ENCODE measurements at regions not wholly inside any gene's neighbourhood (a gene's known extent, or its start where the extent isn't known, plus 50 kb on each side); places are given as distances from the start of the nearest gene placed in this dataset.

DNA sequence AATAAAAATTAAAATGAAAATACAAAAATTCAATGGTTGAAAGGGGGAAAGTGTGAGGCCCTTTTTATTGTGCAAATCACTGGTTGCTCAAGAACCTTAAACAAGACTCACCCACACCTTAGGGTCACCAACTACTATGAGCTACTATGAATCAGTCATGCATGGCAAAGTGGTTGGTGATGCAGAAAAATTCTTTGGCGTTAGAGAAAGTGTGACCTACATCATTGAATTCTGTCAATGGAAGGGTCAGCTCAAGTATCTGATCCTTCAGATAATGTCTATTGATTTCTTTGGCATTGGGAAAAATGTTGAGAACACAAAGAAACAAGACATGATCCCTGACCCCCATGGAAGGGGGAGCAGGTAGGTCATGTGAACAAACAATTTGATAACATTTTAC is 149.7 kb upstream of the ADCY2 start:
- intact Hi-C loops (cut with micrococcal nuclease; ENCODE audit: unreplicated experiment) = no loop called here
- Histone ChIP-seq H3K4me1 (ENCODE audit: insufficient read depth, low read length, poor library complexity, severe bottlenecking) (no peaks in the 10 kb centered on the region), H3K27ac (ENCODE audit: low read depth, low read length, poor library complexity, severe bottlenecking) (no peak overlapping the region), H3K36me3 (ENCODE audit: insufficient read depth, low read length, poor library complexity, severe bottlenecking) (no peaks in the 10 kb centered on the region), H3K27me3 (replicated peaks; ENCODE audit: insufficient read depth, low read depth, low read length, poor library complexity) (peaks cover 19% of the 10 kb centered on the region), H3K9me3 (ENCODE audit: low read depth, low read length, poor library complexity, severe bottlenecking) (no peaks in the 10 kb centered on the region), H3K4me3 (ENCODE audit: low read depth, low read length, poor library complexity, severe bottlenecking) (no peak overlapping the region)
- POLR2A ChIA-PET (ENCODE audit: low non-redundant PET) = no interaction called here
- CTCF ChIA-PET = no interaction called here
- BruUV-seq (replicated peaks) = no TSS peak
- no peak for DNase-seq (ENCODE audit: low spot score)
- TF ChIP-seq EZH2 (IDR thresholded peaks at IDR 0.05; ENCODE audit: borderline replicate concordance, low read depth, low read length, poor library complexity, severe bottlenecking) = no peak
- TF ChIP-seq, protein P1, sequence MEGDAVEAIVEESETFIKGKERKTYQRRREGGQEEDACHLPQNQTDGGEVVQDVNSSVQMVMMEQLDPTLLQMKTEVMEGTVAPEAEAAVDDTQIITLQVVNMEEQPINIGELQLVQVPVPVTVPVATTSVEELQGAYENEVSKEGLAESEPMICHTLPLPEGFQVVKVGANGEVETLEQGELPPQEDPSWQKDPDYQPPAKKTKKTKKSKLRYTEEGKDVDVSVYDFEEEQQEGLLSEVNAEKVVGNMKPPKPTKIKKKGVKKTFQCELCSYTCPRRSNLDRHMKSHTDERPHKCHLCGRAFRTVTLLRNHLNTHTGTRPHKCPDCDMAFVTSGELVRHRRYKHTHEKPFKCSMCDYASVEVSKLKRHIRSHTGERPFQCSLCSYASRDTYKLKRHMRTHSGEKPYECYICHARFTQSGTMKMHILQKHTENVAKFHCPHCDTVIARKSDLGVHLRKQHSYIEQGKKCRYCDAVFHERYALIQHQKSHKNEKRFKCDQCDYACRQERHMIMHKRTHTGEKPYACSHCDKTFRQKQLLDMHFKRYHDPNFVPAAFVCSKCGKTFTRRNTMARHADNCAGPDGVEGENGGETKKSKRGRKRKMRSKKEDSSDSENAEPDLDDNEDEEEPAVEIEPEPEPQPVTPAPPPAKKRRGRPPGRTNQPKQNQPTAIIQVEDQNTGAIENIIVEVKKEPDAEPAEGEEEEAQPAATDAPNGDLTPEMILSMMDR (conservative IDR thresholded peaks at IDR 0.05; ENCODE audit: low read depth, low read length) = no peak

DNA sequence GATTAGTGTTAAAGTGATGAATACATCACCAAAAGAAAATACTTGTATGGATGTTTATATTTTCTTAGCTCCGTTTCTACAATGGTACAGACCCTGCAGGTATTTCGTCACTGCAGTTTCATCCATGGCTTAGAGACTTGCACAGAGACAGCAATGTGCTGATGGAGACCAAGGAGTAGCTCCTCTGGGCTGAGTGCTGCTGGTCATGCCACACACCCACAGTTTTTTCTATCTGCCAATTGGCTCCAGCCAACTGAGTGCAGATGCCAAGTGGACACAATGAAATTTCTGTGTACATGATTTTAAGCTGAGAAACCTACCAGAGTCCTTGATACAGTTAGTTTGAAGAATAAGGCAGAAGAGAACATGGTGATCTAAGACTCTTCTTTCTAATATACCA is 145.9 kb upstream of the ADCY2 start:
- ChIA-PET CTCF (no interaction called here), POLR2A (ENCODE audit: low non-redundant PET) (no interaction called here)
- no TSS peak for BruUV-seq (replicated peaks)

DNA sequence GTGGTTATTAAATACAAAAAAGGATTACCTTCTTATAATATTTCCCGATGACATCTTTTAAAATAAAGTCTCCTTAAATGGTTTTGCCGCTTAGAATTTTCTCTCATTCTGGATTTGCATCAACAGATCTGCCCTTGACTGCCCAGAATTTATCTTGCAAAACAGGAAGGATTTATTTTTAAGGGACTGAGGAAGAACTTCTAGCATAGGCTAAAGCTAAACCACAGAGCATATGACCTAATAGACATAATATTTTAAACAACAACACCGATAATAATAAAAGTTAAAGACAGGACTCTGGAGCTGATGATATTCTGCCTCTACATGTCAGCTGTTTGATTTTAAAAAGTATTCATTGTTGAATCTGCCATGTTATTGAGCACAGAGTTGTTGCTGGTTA is 145.3 kb upstream of the ADCY2 start:
- no peaks in the 10 kb centered on the region for H3K9me3 ChIP-seq (ENCODE audit: low read depth, low read length, poor library complexity, severe bottlenecking)
- CTCF ChIA-PET = no interaction called here
- no peak overlapping the region for H3K27ac ChIP-seq (ENCODE audit: low read depth, low read length, poor library complexity, severe bottlenecking)
- peaks cover 15% of the 10 kb centered on the region for H3K27me3 ChIP-seq (replicated peaks; ENCODE audit: insufficient read depth, low read depth, low read length, poor library complexity)
- TF ChIP-seq, protein P1 (conservative IDR thresholded peaks at IDR 0.05; ENCODE audit: low read depth, low read length) = no peak
- no peak for TF ChIP-seq EZH2 (IDR thresholded peaks at IDR 0.05; ENCODE audit: borderline replicate concordance, low read depth, low read length, poor library complexity, severe bottlenecking)
- no peaks in the 10 kb centered on the region for H3K36me3 ChIP-seq (ENCODE audit: insufficient read depth, low read length, poor library complexity, severe bottlenecking)
- intact Hi-C loops (cut with micrococcal nuclease; ENCODE audit: unreplicated experiment) = no loop called here
- BruUV-seq (replicated peaks) = no TSS peak
- DNase-seq (ENCODE audit: low spot score) = no peak
- no peak overlapping the region for H3K4me3 ChIP-seq (ENCODE audit: low read depth, low read length, poor library complexity, severe bottlenecking)
- POLR2A ChIA-PET (ENCODE audit: low non-redundant PET) = no interaction called here
- H3K4me1 ChIP-seq (ENCODE audit: insufficient read depth, low read length, poor library complexity, severe bottlenecking) = no peaks in the 10 kb centered on the region

More for the DNA sequence above, 145.9 kb upstream of the ADCY2 start:
- DNase-seq (ENCODE audit: low spot score) = no peak
- no peaks in the 10 kb centered on the region for H3K4me1 ChIP-seq (ENCODE audit: insufficient read depth, low read length, poor library complexity, severe bottlenecking)
- H3K27me3 ChIP-seq (replicated peaks; ENCODE audit: insufficient read depth, low read depth, low read length, poor library complexity) = peaks cover 15% of the 10 kb centered on the region
- no peaks in the 10 kb centered on the region for H3K36me3 ChIP-seq (ENCODE audit: insufficient read depth, low read length, poor library complexity, severe bottlenecking)
- intact Hi-C loops (cut with micrococcal nuclease; ENCODE audit: unreplicated experiment) = no loop called here
- H3K9me3 ChIP-seq (ENCODE audit: low read depth, low read length, poor library complexity, severe bottlenecking) = no peaks in the 10 kb centered on the region
- no peak overlapping the region for H3K27ac ChIP-seq (ENCODE audit: low read depth, low read length, poor library complexity, severe bottlenecking)
- no peak for TF ChIP-seq EZH2 (IDR thresholded peaks at IDR 0.05; ENCODE audit: borderline replicate concordance, low read depth, low read length, poor library complexity, severe bottlenecking)
- TF ChIP-seq, protein P1 (conservative IDR thresholded peaks at IDR 0.05; ENCODE audit: low read depth, low read length) = no peak
- H3K4me3 ChIP-seq (ENCODE audit: low read depth, low read length, poor library complexity, severe bottlenecking) = no peak overlapping the region

Measured in A673 (cell line).